CD4-positive, alpha-beta T cell treated with Interferon gamma for 1 hour (primary cell): ENCODE measurements at regions not wholly inside any gene's neighbourhood (a gene's known extent, or its start where the extent isn't known, plus 50 kb on each side); places are given as distances from the start of the nearest gene placed in this dataset.
"Not testable (repeated sequence)": the region's sequence is repeated elsewhere in the genome, so short reads cannot be mapped to it uniquely, and the experiment has no call there.

Experiments
- DNase-seq: peaks from one replicate; pipeline ENCODE4 v3.0.0-alpha.2; 2020

GRCh38 chr6:80535914-80536565 is 429.6 kb downstream of the BCKDHB start:
- DNase-seq = no peak

GRCh38 chr6:80531681-80532619 is 425.5 kb downstream of the BCKDHB start:
- DNase-seq = no peak

GRCh38 chr6:80530103-80530502 is 423.6 kb downstream of the BCKDHB start:
- no peak for DNase-seq

GRCh38 chr6:80528115-80528514 is 421.6 kb downstream of the BCKDHB start:
- DNase-seq = no peak

- no peak for DNase-seq
These were observed 421.1 kb downstream of the BCKDHB start for GRCh38 chr6:80527552-80528052.

- DNase-seq = no peak
These were observed 417.1 kb downstream of the BCKDHB start for GRCh38 chr6:80523531-80523997.

GRCh38 chr6:80523010-80523409 is 416.5 kb downstream of the BCKDHB start:
- DNase-seq = no peak

- no peak for DNase-seq
These were observed 416.1 kb downstream of the BCKDHB start for GRCh38 chr6:80522576-80522975.

- DNase-seq = no peak
These were observed 413.5 kb downstream of the BCKDHB start for GRCh38 chr6:80519811-80520594.

- no peak for DNase-seq
These were observed 411.1 kb downstream of the BCKDHB start for GRCh38 chr6:80517525-80517924.

GRCh38 chr6:80510521-80510920 is 404.1 kb downstream of the BCKDHB start:
- DNase-seq = not testable (repeated sequence)

- no peak for DNase-seq
These were observed 402.6 kb downstream of the BCKDHB start for GRCh38 chr6:80508885-80509630.

- DNase-seq = no peak
These were observed 398.4 kb downstream of the BCKDHB start for GRCh38 chr6:80504882-80505281.

- DNase-seq = no peak
These were observed 397.2 kb downstream of the BCKDHB start for GRCh38 chr6:80503660-80504059.

- DNase-seq = no peak
These were observed 396.4 kb downstream of the BCKDHB start for GRCh38 chr6:80502871-80503270.

- no peak for DNase-seq
These were observed 395.2 kb downstream of the BCKDHB start for GRCh38 chr6:80501636-80502035.

- not testable (repeated sequence) for DNase-seq
These were observed 391.4 kb downstream of the BCKDHB start for GRCh38 chr6:80497696-80498486.

GRCh38 chr6:80489911-80490635 is 383.6 kb downstream of the BCKDHB start:
- DNase-seq = no peak

GRCh38 chr6:80488190-80488589 is 381.7 kb downstream of the BCKDHB start:
- DNase-seq = no peak

GRCh38 chr6:80485494-80485893 is 379.0 kb downstream of the BCKDHB start:
- DNase-seq = not testable (repeated sequence)

GRCh38 chr6:80482056-80482455 is 375.6 kb downstream of the BCKDHB start:
- no peak for DNase-seq
